AG09309 (cell line): ENCODE measurements at regions not wholly inside any gene's neighbourhood (a gene's known extent, or its start where the extent isn't known, plus 50 kb on each side); places are given as distances from the start of the nearest gene placed in this dataset.

ENCODE experiments used
- DNase-seq: peaks from one replicate; pipeline ENCODE4 v3.0.0-alpha.2; 2010; ENCODE audit warnings: low read depth
- H3K4me3 ChIP-seq: 2 replicates; pipeline ENCODE4 v1.5.1; 2011; ENCODE audit warnings: mild to moderate bottlenecking, low read depth, low read length, moderate library complexity; ENCODE audit not compliant: control insufficient read depth
- CTCF ChIP-seq: IDR thresholded peaks from 2 replicates; pipeline ENCODE4 v1.5.1; 2011; ENCODE audit warnings: mild to moderate bottlenecking, low read depth, low read length, inconsistent platforms; ENCODE audit not compliant: insufficient read depth, control insufficient read depth; ENCODE audit errors: missing control alignments

- DNase-seq = no peak
- H3K4me3 ChIP-seq = no peak overlapping the region
- TF ChIP-seq CTCF = no peak
These were observed 1729.1 kb downstream of the TP53TG3F start for GRCh38 chr16:35188288-35189155.

- no peak for DNase-seq
- no peak overlapping the region for H3K4me3 ChIP-seq
- no peak for TF ChIP-seq CTCF
These were observed 1733.6 kb downstream of the TP53TG3F start for GRCh38 chr16:35192993-35193392.

- no peak overlapping the region for H3K4me3 ChIP-seq
- no peak for TF ChIP-seq CTCF
- DNase-seq = no peak
These were observed 1734.5 kb downstream of the TP53TG3F start for GRCh38 chr16:35193956-35194355.

GRCh38 chr16:35194681-35195080 lies 1735.3 kb downstream of the TP53TG3F start:
- no peak overlapping the region for H3K4me3 ChIP-seq
- DNase-seq = no peak
- TF ChIP-seq CTCF = no peak

- H3K4me3 ChIP-seq = no peak overlapping the region
- no peak for TF ChIP-seq CTCF
- no peak for DNase-seq
These were observed 1735.9 kb downstream of the TP53TG3F start for GRCh38 chr16:35195173-35195863.

- no peak for TF ChIP-seq CTCF
- no peak overlapping the region for H3K4me3 ChIP-seq
- DNase-seq = no peak
These were observed 1736.4 kb downstream of the TP53TG3F start for GRCh38 chr16:35195864-35196216.
